Lung (tissue), 11 donors: ENCODE measurements at regions not wholly inside any gene's neighbourhood (a gene's known extent, or its start where the extent isn't known, plus 50 kb on each side); places are given as distances from the start of the nearest gene placed in this dataset.

Experiments used
- ATAC-seq: fragments of 200-7000 bp; cut with Tn5 transposase; one replicate; pipeline ENCODE4 v1.9.1; 2020; ENCODE audit warnings: moderate number of reproducible peaks; ENCODE audit not compliant: insufficient read depth, low FRiP score
- DNase-seq, 3 donors: peaks; one replicate each; pipeline ENCODE4 v3.0.0-alpha.2; 2013 to 2017
- H3K27ac ChIP-seq, 2 donors: one replicate each; pipeline ENCODE4 v1.5.1; 2013; ENCODE audit warnings: mild to moderate bottlenecking in 2 of 2, moderate library complexity in 2 of 2, control low read depth in 1 of 2, inconsistent platforms in 1 of 2, low read depth in 1 of 2, low read length in 1 of 2
- H3K27me3 ChIP-seq, 3 donors: one replicate each; pipeline ENCODE4 v1.5.1; 2013; ENCODE audit warnings: low read length in 2 of 3; ENCODE audit not compliant: control insufficient read depth in 3 of 3, insufficient read depth in 3 of 3
- H3K36me3 ChIP-seq, 4 donors: one replicate each; pipeline ENCODE4 v1.5.1; 2013; ENCODE audit warnings: low read length in 4 of 4, mild to moderate bottlenecking in 1 of 4, moderate library complexity in 1 of 4; ENCODE audit not compliant: control insufficient read depth in 4 of 4, insufficient read depth in 4 of 4
- H3K4me1 ChIP-seq, 5 donors: one replicate each; pipeline ENCODE4 v1.5.1; 2013; ENCODE audit warnings: low read length in 5 of 5, mild to moderate bottlenecking in 2 of 5, moderate library complexity in 1 of 5; ENCODE audit not compliant: control insufficient read depth in 5 of 5, insufficient read depth in 5 of 5
- H3K4me3 ChIP-seq: one replicate; pipeline ENCODE4 v1.5.1; 2013; ENCODE audit warnings: mild to moderate bottlenecking, control low read depth, moderate library complexity
- H3K9ac ChIP-seq, 2 donors: one replicate each; pipeline ENCODE4 v1.5.1; 2013; ENCODE audit warnings: low read length in 2 of 2, control low read depth in 1 of 2; ENCODE audit not compliant: insufficient read depth in 1 of 2
- H3K9me3 ChIP-seq, 4 donors: one replicate each; pipeline ENCODE4 v1.5.1; 2013; ENCODE audit warnings: low read length in 3 of 4, mild to moderate bottlenecking in 1 of 4, moderate library complexity in 1 of 4; ENCODE audit not compliant: control insufficient read depth in 4 of 4, insufficient read depth in 3 of 4
- WGBS, 2 donors: extraction: QIAGEN DNeasy Blood & Tissue Kit; methylation state at CpG; one replicate each; pipeline ENCODE4 v1.1.7; 2013; 5-methylcytosine and 5-hydroxymethylcytosine counted together
- TF ChIP-seq, protein P1 (sequence below): IDR thresholded peaks from 2 replicates; pipeline ENCODE4 v1.5.1; 2012; ENCODE audit warnings: mild to moderate bottlenecking; ENCODE audit errors: control extremely low read depth, extremely low read depth
- donor health status: control.
- donor health status: control.
- donor health status: Bipolar disorder and iron deficiency.
- donor health status: healthy.
- donor health status: DM: yes; HTN: yes; CAD: no.

DNA sequence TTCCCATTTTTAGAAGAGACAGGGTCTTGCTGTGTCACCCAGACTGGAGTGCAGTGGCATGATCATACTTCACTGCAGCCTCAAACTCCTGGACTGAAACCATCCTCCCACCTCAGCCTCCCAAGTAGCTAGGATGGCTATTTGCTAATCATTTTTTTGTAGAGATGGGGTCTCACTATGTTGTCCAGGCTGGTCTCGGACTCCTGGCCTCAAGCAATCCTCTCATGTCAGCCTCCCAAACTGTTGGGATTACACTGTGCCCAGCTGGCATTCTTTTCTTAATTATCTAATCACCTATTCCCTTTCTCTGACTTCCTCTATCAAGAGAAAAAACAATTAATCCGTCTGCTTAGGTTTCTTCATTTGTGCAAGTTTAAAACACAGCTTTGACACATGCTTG is 172.5 kb upstream of the TRIM24 start:
- no peak for ATAC-seq
- no peak for DNase-seq
- H3K4me1 ChIP-seq: no peaks in the 10 kb centered on the region
- TF ChIP-seq, protein P1, sequence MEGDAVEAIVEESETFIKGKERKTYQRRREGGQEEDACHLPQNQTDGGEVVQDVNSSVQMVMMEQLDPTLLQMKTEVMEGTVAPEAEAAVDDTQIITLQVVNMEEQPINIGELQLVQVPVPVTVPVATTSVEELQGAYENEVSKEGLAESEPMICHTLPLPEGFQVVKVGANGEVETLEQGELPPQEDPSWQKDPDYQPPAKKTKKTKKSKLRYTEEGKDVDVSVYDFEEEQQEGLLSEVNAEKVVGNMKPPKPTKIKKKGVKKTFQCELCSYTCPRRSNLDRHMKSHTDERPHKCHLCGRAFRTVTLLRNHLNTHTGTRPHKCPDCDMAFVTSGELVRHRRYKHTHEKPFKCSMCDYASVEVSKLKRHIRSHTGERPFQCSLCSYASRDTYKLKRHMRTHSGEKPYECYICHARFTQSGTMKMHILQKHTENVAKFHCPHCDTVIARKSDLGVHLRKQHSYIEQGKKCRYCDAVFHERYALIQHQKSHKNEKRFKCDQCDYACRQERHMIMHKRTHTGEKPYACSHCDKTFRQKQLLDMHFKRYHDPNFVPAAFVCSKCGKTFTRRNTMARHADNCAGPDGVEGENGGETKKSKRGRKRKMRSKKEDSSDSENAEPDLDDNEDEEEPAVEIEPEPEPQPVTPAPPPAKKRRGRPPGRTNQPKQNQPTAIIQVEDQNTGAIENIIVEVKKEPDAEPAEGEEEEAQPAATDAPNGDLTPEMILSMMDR: no peak
- no peaks in the 10 kb centered on the region for H3K27me3 ChIP-seq
- no peaks in the 10 kb centered on the region for H3K36me3 ChIP-seq
- 67 to 82% methylated on average over 2 of the region's 2 CpGs for whole genome bisulfite sequencing, 2 donors
- no peak overlapping the region for H3K9ac ChIP-seq
- H3K4me3 ChIP-seq: no peak overlapping the region
- H3K9me3 ChIP-seq: peaks cover 0 to 4% (median 1%) of the 10 kb centered on the region in 4 donors
- H3K27ac ChIP-seq: no peak overlapping the region

DNA sequence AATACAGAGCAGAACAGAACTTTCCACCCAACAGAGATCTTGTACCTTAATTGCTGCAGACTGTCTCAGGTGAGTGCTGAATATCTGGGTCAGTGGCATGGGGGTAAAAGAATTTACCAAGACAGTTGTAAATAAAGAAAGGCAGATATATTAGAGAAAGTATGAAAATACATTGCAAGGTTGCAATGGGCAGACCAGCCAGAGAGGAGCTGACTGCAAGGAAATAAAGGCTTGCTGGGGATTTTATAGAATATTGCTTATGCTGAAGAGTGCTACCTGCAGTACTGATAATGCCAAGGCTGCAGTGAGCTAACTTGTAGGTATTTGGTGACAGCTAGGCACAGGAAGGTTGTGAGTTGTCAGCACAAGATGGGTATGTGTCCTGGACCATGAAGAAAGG is 171.0 kb upstream of the TRIM24 start:
- H3K36me3 ChIP-seq: no peaks in the 10 kb centered on the region
- no peak overlapping the region for H3K9ac ChIP-seq
- no peak overlapping the region for H3K4me3 ChIP-seq
- TF ChIP-seq, protein P1: no peak
- H3K27me3 ChIP-seq: no peaks in the 10 kb centered on the region
- H3K4me1 ChIP-seq: peaks cover 0 to under 1% (median 0%) of the 10 kb centered on the region in 5 donors
- ATAC-seq (no peak), DNase-seq (no peak)
- H3K27ac ChIP-seq: no peak overlapping the region
- peaks cover 0 to 4% (median 1%) of the 10 kb centered on the region in 4 donors for H3K9me3 ChIP-seq

DNA sequence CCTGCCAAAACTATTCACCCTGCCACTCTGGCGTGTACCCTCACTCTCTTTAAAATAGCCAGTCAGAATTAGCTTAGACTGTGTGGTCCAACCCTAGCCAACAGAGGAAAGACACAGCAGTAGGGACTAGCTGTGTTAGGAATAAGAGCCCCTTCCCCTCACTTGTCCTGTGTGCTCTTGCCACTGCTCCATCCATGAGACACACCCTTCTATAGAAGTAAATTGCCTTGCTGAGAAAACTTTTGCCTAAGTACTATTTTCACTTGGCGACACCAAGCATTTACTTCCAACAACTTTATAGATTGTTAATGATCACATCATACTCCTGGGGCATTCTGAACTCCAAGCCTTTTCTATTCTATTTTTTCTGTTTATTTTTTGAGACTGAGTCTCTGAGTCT is 170.2 kb upstream of the TRIM24 start:
- Histone ChIP-seq H3K9ac (no peak overlapping the region), H3K4me1 (peaks cover 0 to 8% (median 0%) of the 10 kb centered on the region in 5 donors), H3K27ac (no peak overlapping the region), H3K36me3 (no peaks in the 10 kb centered on the region), H3K9me3 (peaks cover 0 to 4% (median 1%) of the 10 kb centered on the region in 4 donors), H3K27me3 (no peaks in the 10 kb centered on the region), H3K4me3 (no peak overlapping the region)
- 94 to 96% methylated on average over 2 of the region's 2 CpGs for WGBS, 2 donors
- TF ChIP-seq, protein P1: no peak
- DNase-seq (no peak), ATAC-seq (no peak)

DNA sequence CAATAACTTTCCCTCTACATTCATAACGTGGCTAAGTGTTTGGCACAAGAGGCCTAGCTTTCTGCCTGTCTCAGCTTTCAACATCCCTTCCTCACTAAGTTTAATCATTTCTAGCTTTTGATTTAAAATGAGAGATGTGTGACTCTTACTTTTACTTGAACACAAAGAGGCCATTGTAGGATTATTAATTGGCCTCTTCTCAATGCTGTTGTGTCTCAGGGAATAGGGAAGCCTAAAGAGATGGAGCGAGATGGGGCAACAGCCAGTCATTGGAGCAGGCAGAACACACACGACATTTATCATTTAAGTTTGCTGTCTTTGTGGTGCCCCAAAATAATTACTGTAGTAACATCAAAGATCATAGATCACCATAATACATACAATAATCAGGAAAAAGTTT is 167.1 kb upstream of the TRIM24 start:
- WGBS, 2 donors: 82 to 88% methylated on average over 3 of the region's 3 CpGs
- peaks cover 0 to 4% (median 1%) of the 10 kb centered on the region in 4 donors for H3K9me3 ChIP-seq
- TF ChIP-seq, protein P1: no peak
- no peak overlapping the region for H3K27ac ChIP-seq
- H3K9ac ChIP-seq: no peak overlapping the region
- H3K4me1 ChIP-seq: peaks cover 0 to 11% (median 2%) of the 10 kb centered on the region in 5 donors
- H3K4me3 ChIP-seq: no peak overlapping the region
- H3K36me3 ChIP-seq: no peaks in the 10 kb centered on the region
- DNase-seq (peak in 2 of 3 donors; percentile 9 to 26), ATAC-seq (no peak)
- no peaks in the 10 kb centered on the region for H3K27me3 ChIP-seq
